ENCODE measurements at regions not wholly inside any gene's neighbourhood (a gene's known extent, or its start where the extent isn't known, plus 50 kb on each side); places are given as distances from the start of the nearest gene placed in this dataset.

- no peak for DNase-seq
Observed at GRCh38 chr2:120596191-120596811, 139.4 kb upstream of the GLI2 start.

GRCh38 chr2:120596990-120597594, 138.6 kb upstream of the GLI2 start:
- DNase-seq = no peak

DNA sequence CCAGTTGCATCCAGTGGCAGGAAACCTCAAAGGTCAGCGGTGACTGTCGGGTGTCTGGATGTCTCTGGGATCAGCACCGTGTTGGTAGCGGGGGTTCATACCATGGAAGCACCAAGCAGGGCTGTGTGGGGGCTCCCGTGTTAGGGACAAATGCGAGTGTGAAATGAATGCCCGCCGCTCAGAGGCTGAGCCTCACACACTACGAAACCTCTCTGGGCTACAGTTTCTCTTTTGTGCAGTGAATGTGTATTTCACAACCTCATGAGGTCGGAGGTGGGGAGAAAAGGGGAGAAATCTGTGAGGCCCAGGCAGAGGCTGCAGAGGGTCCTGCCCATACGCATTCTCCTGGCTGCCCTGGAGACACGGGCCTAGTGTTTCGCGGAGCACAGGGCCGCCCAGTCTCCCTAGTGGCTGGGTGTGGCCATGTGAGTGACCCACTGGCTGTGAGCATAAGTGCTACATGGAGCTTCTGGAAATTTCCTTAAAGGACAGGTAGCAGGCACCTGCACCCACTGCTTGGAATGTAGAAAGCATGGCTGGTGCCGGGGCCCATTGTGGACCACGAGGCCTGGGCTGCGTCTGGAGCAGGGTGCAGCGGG, 138.0 kb upstream of the GLI2 start:
- DNase-seq = no peak

DNA sequence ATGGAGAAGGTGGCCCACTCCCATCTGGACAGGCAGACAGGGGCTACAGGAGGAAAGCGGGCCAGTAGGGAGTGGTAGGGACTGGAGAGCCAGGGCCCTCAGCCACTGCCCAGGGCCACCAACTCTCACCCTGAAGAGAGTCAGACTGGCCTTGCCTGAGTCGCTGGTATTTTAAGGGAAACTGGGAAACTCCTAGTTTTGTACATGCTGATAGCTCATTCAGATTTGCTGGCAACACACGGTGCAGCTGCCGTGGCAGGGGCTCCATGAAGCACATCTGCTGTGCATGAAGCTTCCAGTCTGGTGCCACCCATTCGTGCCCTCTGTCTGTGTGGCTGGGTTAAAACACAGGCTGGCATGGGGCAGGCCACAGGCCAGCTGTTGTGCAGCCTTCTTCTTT, 137.3 kb upstream of the GLI2 start:
- DNase-seq = no peak

- no peak for DNase-seq
Observed at GRCh38 chr2:120599072-120599471, 136.6 kb upstream of the GLI2 start.

DNA sequence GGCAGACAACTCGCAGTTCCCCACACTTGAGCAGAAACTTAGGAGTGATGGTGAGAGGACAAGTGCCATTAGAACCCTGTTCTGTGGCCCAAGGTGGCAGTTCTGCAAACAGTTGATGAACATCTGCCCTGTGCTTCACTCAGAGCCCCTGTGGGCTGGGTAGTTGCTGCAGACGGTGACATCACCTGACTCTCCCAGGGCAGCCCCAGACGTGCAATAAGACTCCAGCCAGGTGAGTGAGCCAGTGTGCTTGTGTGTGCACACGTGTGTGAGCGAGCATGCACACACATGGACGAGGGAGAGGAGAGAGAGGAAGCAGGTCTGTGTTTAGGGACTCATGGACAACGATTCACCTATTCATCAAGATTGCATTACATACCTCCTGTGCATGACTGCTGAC, 136.0 kb upstream of the GLI2 start:
- no peak for DNase-seq

- no peak for DNase-seq
Observed at GRCh38 chr2:120600335-120600734, 135.3 kb upstream of the GLI2 start.

DNA sequence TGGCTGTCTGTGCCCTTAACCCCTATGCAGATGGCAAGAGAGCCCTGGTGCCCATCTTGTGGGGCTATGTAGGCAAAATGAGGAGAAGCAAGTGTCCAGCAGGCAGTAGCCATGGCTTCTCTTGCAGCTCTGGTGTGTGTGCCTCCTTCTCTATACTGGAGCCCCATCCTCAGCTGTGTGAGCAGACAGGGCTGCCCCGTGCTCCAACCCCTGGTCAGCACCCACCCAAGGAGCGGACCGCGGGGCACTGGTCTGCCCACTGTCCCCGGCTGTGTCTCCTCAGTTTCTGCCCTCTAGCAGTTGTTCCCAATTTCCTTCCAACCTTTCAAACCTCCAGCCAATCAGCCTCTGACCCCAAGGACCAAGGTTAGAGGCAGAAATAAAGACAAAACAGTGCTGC, 134.9 kb upstream of the GLI2 start:
- DNase-seq = no peak

DNA sequence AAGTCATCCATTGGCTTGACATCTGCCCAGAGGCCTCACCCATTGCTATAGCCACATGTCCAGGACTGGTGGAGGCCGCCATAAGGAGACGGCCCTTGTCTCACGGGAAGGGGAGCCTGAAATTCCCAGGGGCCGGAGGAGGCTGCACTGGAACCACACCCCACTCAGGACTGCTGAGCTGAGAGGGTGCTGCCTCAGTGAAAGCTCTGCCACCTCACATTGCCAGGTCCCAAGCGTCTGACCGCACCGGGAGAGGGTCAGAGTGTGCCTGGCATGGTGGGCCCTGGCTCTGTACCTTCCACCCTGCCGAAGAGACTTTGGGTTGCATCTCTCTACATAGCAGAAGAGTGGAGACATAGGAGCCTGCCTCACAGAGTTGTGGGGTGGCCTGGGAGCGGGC, 134.1 kb upstream of the GLI2 start:
- no peak for DNase-seq

GRCh38 chr2:120602251-120602650, 133.4 kb upstream of the GLI2 start:
- DNase-seq = no peak

- no peak for DNase-seq
Observed at GRCh38 chr2:120604767-120605166, 130.9 kb upstream of the GLI2 start.

- DNase-seq = no peak
Observed at GRCh38 chr2:120605231-120605935, 130.3 kb upstream of the GLI2 start.

- no peak for DNase-seq
Observed at GRCh38 chr2:120606280-120606679, 129.4 kb upstream of the GLI2 start.

GRCh38 chr2:120606931-120607330, 128.7 kb upstream of the GLI2 start:
- no peak for DNase-seq

DNA sequence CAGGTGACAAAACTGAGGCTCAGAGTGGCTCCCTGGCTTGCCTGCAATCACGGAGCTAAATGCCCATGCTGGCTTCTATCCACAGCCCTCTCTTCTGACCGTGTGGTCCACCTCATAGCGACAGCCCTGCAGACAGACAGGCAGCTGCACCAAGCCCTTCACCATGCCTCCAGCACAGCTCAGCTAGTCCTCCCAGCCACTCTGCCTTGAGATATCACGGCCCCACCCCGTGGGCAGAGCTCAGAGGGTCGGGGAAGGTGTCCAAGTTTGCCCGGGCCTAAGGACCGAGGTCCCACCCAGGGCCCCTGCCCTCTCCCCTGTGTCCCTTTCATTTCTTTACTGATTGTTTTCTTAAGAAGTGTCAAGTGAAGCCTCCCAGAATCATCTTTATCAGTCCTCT, 128.2 kb upstream of the GLI2 start:
- no peak for DNase-seq

DNA sequence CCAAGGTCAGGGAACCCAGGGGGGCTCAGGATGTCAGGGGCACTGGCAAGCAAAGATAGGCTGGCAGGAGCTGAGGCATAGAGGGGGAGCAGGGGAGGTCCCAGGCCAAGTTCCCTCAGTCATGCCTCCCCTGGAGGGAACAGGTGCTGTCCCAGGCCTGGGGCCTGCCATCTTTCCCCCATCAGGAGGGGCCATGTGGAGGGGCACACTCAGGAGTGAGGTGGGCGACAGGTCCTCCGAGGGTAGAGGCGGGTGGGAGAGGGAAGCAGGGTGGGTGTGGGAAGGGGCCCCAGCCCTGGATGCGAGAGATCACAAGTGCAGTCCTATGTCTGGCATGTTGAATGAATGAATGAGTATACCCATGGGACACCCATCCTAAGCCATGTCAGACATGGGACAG, 127.7 kb upstream of the GLI2 start:
- DNase-seq = no peak

DNA sequence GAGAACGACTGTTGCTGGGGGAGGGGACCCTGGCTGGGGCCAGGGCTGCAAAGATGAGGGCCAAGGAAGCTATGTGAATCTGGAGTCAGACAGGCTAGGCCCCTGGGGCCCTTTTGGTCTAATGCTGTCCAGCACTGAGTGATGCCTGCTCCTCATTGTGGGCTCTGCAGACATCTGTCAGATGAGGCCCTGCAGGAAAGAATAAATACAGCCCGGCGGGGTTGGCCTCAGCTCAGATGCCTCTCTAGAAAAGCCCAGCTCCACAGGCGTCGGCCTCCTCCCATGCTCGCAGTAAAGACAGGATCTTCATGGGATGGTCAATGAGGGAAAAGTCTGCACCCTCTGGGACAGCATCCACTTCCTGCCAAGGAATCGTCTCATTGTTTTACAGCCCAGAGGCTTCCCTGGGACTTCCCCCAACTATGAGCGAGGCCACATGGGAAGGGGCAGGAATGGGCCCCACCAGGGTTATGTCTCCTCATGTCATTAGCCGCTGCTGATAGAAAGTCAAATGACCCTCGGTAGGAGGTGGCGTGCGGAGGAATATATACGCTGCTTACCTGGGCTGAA, 125.8 kb upstream of the GLI2 start:
- no peak for DNase-seq

- no peak for DNase-seq
Observed at GRCh38 chr2:120611016-120611415, 124.7 kb upstream of the GLI2 start.

DNA sequence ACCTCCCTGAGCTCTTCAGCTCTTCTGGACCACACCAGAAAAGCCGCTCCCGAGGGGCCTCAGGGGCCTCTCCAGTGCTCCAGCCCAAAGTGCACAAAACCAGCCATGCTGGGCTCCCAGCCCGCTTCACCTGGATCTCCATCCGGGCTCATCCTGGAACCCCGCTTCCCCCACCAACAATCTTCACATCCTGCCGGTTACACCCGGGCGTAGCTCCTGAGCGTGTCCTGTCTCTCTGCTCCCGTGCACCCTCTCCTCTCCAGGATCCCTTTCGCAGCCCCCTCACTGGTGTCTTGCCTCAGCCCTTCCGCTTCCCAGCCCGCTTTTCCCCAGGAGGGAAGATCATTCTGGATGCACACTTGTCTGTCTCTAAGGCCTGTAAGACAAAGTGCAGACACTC, 123.7 kb upstream of the GLI2 start:
- no peak for DNase-seq

DNA sequence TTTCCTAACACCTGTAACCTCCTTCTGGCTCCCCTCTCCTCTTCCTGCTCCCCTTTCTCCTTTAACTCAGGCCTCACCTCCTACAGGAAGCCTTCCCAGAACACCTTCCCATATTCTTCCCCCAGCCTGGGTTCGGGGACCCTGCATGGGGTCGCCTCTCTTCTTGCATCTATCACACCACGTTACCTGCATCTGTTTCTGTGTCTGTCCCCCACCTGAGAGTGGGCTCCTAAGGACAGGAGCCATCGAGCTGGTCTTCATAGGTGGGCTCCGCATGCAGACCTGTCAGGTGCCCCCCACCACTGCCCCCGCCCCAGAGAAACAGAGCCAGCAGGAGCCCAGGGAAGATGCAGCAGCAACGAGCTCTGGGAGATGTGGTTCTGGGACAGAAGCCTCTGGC, 123.2 kb upstream of the GLI2 start:
- DNase-seq = no peak

- no peak for DNase-seq
Observed at GRCh38 chr2:120612931-120613330, 122.7 kb upstream of the GLI2 start.

GRCh38 chr2:120613742-120614571, 121.7 kb upstream of the GLI2 start:
- no peak for DNase-seq

DNA sequence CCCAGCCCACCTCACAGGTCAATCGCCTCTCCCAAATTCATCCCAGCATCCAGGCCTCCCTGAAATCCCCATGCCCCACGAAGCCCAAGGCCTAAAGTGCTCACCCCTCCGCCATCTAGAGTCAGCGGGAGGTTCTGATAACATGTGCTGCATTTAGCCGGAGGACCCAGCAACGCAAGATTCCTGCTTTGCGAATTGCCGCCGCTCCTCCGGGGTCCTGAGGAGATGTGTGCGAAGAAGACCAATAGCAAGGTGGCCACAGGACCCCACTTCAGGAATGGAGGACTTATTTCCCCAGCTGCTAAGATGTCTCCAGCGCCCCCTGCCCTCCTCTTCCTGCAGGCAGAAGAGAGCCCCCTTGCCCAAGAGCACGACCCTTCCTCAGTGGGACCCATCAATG, 120.8 kb upstream of the GLI2 start:
- DNase-seq = no peak

All from central memory CD4-positive, alpha-beta T cell (primary cell).